ENCODE measurements at regions not wholly inside any gene's neighbourhood (a gene's known extent, or its start where the extent isn't known, plus 50 kb on each side); places are given as distances from the start of the nearest gene placed in this dataset.

DNA sequence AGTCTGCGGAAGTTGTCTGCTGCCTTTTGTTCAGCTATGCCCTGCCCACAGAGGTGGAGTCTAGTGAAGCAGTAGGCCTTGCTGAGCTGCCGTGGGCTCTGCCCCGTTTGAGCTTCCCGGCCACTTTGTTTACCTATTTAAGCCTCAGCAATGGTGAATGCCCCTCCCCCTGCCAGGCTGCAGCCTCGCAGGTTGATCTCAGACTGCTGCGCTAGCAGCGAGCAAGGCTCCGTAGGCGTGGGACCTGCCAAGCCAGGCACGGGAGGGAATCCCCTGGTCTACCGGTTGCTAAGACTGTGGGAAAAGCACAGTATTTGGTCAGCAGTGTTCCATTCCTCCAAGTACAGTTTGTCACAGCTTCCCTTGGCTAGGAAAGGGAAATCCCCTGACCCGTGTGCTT, 143.6 kb downstream of the DYRK2 start:
- POLR2A ChIA-PET, result no interaction called here
- TF ChIP-seq RAD21 (IDR thresholded peaks at IDR 0.05; ENCODE audit: low read length) (no peak), YY1 (IDR thresholded peaks at IDR 0.05; ENCODE audit: low read depth) (no peak), FOXM1 (IDR thresholded peaks at IDR 0.05; ENCODE audit: low read depth) (no peak), CHD2 (IDR thresholded peaks at IDR 0.05; ENCODE audit: low read length, partially characterized antibody) (no peak), EP300 (IDR thresholded peaks at IDR 0.05; ENCODE audit: borderline replicate concordance in 1 of 2, low read depth in 1 of 2, low read length in 1 of 2) (no peak), GABPA (IDR thresholded peaks at IDR 0.05; ENCODE audit: low read depth) (no peak), TAF1 (IDR thresholded peaks at IDR 0.05; ENCODE audit: borderline replicate concordance, low read depth, low read length) (no peak), MXI1 (IDR thresholded peaks at IDR 0.05; ENCODE audit: low read depth, low read length) (no peak), FOXJ3 (CRISPR knock-in tag; IDR thresholded peaks at IDR 0.05) (no peak)
- TF ChIP-seq, protein P1, sequence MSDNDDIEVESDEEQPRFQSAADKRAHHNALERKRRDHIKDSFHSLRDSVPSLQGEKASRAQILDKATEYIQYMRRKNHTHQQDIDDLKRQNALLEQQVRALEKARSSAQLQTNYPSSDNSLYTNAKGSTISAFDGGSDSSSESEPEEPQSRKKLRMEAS (IDR thresholded peaks at IDR 0.05; ENCODE audit: low read depth), result no peak
- TF ChIP-seq, protein P2, sequence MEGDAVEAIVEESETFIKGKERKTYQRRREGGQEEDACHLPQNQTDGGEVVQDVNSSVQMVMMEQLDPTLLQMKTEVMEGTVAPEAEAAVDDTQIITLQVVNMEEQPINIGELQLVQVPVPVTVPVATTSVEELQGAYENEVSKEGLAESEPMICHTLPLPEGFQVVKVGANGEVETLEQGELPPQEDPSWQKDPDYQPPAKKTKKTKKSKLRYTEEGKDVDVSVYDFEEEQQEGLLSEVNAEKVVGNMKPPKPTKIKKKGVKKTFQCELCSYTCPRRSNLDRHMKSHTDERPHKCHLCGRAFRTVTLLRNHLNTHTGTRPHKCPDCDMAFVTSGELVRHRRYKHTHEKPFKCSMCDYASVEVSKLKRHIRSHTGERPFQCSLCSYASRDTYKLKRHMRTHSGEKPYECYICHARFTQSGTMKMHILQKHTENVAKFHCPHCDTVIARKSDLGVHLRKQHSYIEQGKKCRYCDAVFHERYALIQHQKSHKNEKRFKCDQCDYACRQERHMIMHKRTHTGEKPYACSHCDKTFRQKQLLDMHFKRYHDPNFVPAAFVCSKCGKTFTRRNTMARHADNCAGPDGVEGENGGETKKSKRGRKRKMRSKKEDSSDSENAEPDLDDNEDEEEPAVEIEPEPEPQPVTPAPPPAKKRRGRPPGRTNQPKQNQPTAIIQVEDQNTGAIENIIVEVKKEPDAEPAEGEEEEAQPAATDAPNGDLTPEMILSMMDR (IDR thresholded peaks at IDR 0.05), result no peak
- TF ChIP-seq, protein P3, sequence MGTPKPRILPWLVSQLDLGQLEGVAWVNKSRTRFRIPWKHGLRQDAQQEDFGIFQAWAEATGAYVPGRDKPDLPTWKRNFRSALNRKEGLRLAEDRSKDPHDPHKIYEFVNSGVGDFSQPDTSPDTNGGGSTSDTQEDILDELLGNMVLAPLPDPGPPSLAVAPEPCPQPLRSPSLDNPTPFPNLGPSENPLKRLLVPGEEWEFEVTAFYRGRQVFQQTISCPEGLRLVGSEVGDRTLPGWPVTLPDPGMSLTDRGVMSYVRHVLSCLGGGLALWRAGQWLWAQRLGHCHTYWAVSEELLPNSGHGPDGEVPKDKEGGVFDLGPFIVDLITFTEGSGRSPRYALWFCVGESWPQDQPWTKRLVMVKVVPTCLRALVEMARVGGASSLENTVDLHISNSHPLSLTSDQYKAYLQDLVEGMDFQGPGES (IDR thresholded peaks at IDR 0.05; ENCODE audit: low read depth, low read length), result no peak
- no peaks in the 10 kb centered on the region for H3K9me2 ChIP-seq
- H3K79me2 ChIP-seq (ENCODE audit: insufficient read depth), result no peaks in the 10 kb centered on the region
- CTCF ChIA-PET, result no interaction called here
- H3K36me3 ChIP-seq (replicated peaks in 1 of 2; ENCODE audit: control insufficient read depth in 1 of 2, insufficient read depth in 2 of 2, low read length in 1 of 2), result no peaks in the 10 kb centered on the region
- H3K4me2 ChIP-seq, result no peak overlapping the region
- no peaks in the 10 kb centered on the region for H3K27me3 ChIP-seq (ENCODE audit: insufficient read depth)
- 0 out of 4 replicates have a peak, but pooled peaks cover 0 to 12% of the 10 kb centered on the region in 2 experiments for H3K4me1 ChIP-seq (ENCODE audit: control insufficient read depth in 1 of 2, insufficient read depth in 2 of 2, low read depth in 1 of 2, low read length in 1 of 2)
- WGBS (ENCODE audit: low lambda C conversion rate), result 95% methylated on average over 8 of the region's 12 CpGs
- peaks cover 4% of the 10 kb centered on the region for H3F3A ChIP-seq (replicated peaks; ENCODE audit: insufficient read depth)
- H2AFZ ChIP-seq (ENCODE audit: low read depth), result no peak overlapping the region
- H3K4me3 ChIP-seq (ENCODE audit: low read depth in 2 of 2, low read length in 1 of 2), result no peak overlapping the region
- H3K9me3 ChIP-seq, result peaks cover 7% of the 10 kb centered on the region; the same call in 1 of the 2 replicates
- no peak for DNase-seq
- H3K9ac ChIP-seq, result no peak overlapping the region
- no peaks in the 10 kb centered on the region for H4K20me1 ChIP-seq (ENCODE audit: insufficient read depth)
- H3K27ac ChIP-seq (ENCODE audit: low read depth in 2 of 2, low read length in 1 of 2), result no peak overlapping the region

DNA sequence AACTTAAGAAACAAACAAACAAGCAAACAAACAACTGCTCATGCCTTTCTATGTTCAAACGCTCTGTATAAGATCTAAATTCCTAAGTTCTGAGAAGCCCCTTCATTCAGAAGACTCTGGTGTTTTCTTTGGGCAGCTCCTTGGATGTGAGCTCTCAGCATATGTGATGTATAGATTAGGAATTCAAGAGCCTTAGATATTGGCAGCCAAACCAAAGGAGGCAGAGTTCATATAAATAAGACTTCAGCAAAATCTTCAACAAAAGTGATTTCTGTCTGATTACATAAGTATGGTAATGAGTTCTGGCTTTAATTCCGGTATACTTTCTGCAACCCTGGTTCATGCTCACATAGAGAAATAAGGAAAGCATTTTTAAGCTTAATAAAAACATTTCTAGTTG, 145.6 kb downstream of the DYRK2 start:
- Histone ChIP-seq H3K4me2 (no peak overlapping the region), H3K36me3 (replicated peaks in 1 of 2; ENCODE audit: control insufficient read depth in 1 of 2, insufficient read depth in 2 of 2, low read length in 1 of 2) (no peaks in the 10 kb centered on the region), H3K9ac (no peak overlapping the region), H3K4me3 (ENCODE audit: low read depth in 2 of 2, low read length in 1 of 2) (no peak overlapping the region), H4K20me1 (ENCODE audit: insufficient read depth) (no peaks in the 10 kb centered on the region), H3K9me3 (peaks cover 7% of the 10 kb centered on the region; the same call in 1 of the 2 replicates), H3K27me3 (ENCODE audit: insufficient read depth) (no peaks in the 10 kb centered on the region), H3K9me2 (no peaks in the 10 kb centered on the region), H3K27ac (ENCODE audit: low read depth in 2 of 2, low read length in 1 of 2) (peak overlapping the region in 1 of 2 experiments; percentile 42; a peak in 2 of 4 replicates), H3F3A (replicated peaks; ENCODE audit: insufficient read depth) (peaks cover 4% of the 10 kb centered on the region), H3K4me1 (ENCODE audit: control insufficient read depth in 1 of 2, insufficient read depth in 2 of 2, low read depth in 1 of 2, low read length in 1 of 2) (peaks cover 0 to 12% of the 10 kb centered on the region in 2 experiments; a peak in 1 of 4 replicates), H2AFZ (ENCODE audit: low read depth) (no peak overlapping the region), H3K79me2 (ENCODE audit: insufficient read depth) (no peaks in the 10 kb centered on the region)
- WGBS (ENCODE audit: low lambda C conversion rate), result 83% methylated on average over 2 of the region's 2 CpGs
- POLR2A ChIA-PET, result no interaction called here
- DNase-seq, result no peak
- CTCF ChIA-PET, result no interaction called here
- no peak for TF ChIP-seq GABPA (IDR thresholded peaks at IDR 0.05; ENCODE audit: low read depth)
- no peak for TF ChIP-seq RFX5 (IDR thresholded peaks at IDR 0.05; ENCODE audit: low read length)
- TF ChIP-seq JUND (IDR thresholded peaks at IDR 0.05), result no peak

All from SK-N-SH (cell line).